Ecto neural progenitor cell (in vitro differentiated cells): ENCODE measurements at regions not wholly inside any gene's neighbourhood (a gene's known extent, or its start where the extent isn't known, plus 50 kb on each side); places are given as distances from the start of the nearest gene placed in this dataset.

Source experiments
- DNase-seq: peaks from one replicate; pipeline ENCODE4 v3.0.0-alpha.2; 2018; ENCODE audit warnings: low spot score

GRCh38 chr2:12059616-12060441 is 313.4 kb downstream of the LPIN1 start:
- no peak for DNase-seq

GRCh38 chr2:12060886-12061285 is 314.5 kb downstream of the LPIN1 start:
- no peak for DNase-seq

DNA sequence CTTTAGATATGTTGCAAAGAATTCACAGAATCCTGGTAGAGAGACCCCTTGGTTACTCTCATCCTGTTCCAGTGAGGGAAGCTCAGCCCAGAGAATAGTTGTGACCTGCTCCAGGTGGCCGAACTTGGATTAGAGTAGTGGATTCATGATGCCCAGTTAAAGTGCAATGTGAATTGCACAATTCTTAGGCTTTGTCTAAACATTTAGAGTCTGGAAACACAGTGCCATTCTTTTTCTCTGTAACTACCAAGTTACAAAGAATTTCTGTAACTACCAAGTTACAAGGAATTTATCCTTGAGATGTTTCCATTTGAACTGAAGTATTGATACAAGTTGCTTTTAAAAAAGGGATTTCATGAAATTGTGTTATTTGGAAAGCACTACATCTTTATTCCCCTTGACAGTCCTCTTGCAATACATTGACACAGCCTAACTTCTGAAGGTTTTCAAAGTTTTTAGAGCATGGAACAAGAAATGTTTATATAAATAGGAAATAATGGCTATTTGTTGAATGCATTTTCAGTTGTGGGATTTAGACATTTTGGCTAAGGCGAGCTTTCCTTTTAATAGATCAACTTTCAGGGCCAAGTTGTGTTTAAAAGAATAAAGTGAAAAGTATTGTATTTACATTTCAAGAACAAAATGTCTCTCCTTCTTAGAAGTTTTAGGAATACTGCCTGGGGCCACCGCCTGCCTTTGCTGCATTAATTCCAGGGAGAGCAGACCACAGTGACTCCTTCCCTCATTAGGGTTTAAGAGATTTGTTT is 315.0 kb downstream of the LPIN1 start:
- no peak for DNase-seq

- no peak for DNase-seq
Measured at GRCh38 chr2:12062053-12062395, 315.6 kb downstream of the LPIN1 start.

DNA sequence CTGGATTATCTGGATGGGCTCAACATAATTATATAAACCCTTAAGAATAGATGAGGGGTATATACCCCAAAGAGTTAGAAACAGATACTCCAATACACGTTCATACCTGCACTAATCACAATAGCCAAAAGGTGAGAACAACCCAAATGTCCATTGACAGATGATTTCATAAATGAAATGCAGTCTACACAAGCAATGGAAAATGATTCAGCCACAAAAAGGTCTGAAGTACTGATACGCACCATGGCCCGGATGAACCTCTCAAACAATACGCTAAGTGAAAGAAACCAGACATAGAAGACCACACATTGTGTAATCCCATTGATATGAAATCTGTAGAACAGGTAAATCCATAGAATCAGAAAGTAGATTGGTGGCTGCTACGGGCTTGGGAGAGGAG is 316.8 kb downstream of the LPIN1 start:
- DNase-seq, result no peak

DNA sequence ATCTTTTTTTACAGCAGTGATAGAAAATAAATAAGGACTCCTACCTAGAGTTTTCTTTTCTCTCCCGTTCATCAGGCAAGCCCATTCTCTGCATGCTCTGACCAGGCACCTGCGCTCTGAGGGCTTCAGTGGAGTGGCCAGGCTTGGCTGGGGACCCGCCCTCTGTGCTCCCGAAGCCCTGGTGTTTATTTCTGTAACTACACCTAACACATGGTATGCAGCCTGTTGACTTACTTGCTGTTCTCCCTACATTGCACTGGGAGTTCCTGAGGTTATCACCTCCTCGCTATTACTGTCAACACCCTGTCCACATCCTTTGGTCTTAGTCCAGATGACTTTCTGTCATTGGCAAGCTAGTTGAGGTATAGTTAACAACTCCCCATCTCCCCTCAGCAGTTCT is 317.7 kb downstream of the LPIN1 start:
- DNase-seq, result no peak

GRCh38 chr2:12066116-12066515 is 319.7 kb downstream of the LPIN1 start:
- no peak for DNase-seq

DNA sequence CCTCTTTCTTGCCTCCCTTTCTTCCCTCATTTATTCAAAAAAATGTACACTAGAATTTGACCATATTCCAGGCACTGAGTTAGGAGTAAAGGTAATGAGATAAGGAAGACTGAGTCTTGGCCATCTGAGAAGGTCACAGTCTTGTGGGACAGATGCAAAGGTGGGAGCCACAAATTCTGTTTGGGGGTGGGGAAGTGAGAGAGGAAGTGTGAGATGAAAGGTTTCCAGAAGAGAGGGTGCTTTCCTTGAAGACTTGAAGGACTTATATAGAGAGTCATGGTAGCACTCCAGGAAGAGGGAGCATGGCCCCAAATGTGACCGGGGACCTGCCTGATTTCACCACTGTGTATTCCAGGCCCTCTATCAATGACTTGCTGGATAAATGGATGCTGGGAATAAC is 320.6 kb downstream of the LPIN1 start:
- DNase-seq, result no peak

DNA sequence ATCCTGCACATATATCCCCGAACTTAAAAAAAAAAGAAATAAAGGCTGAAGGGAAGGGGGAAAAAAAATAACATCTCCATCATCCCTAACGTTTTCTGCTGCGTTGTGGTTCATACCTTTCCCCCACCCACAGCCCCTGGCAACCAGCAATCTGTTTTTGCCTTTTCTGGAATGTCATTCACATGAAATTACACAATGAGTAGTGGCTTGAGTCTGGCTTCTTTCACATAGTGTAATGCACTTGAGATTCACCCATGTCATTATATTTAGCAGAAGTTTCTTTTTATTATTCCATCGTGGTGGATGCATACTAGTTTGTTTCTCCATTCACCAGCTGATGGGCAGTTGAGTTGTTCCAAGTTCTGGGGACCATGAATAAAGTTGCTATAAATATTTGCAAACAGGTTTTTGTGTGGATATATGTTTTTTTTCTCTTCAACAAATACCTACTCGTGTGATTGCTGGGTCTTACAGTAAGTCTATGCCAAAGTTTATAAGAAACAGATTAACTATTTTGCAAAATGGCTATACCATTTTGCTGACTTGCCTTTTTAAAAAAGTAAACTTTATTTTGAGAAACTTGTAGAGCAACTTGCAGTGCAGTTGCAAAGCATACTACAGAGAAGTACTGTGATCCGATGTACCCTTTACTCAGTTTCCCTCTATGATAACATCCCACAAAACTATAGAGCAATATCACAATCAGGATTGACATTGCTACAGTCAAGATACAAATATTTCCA is 322.5 kb downstream of the LPIN1 start:
- DNase-seq, result no peak

DNA sequence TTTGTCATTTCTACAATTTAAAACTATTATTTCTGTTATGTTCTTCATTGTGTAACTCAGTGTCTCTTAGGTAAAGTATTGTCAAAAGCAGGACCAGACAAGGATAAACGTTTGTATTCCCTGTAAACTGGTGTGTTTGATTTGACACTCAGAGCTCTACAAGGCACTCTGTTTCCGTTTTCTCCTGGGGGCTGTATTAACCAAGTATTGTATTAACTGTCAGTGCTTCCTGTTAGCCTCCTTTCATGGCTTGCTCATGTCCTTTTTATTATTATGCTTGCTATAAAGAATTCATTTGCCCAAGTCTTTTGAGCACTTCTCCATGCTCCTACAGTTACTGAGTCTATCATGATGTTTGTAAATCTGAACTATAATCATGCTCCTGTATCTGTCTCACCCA is 323.7 kb downstream of the LPIN1 start:
- no peak for DNase-seq

DNA sequence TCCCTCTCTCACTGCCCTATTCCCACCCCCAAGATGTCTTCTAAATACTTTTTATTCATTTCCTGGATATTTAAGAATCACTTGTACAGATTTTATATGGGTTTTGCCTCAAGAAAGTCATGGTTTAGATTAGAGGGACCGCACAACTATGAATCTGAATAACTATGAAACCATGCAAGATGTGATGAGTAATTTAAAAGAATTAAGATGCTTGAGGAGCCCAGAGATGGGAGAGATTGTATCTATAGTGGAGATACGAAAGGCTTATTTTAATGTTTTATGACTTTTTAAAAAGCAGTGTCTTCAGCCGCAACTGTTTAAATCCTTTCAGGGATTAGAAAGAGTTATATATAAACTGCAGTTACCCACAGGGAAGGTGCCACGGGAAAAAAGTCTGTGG is 324.1 kb downstream of the LPIN1 start:
- DNase-seq, result no peak

DNA sequence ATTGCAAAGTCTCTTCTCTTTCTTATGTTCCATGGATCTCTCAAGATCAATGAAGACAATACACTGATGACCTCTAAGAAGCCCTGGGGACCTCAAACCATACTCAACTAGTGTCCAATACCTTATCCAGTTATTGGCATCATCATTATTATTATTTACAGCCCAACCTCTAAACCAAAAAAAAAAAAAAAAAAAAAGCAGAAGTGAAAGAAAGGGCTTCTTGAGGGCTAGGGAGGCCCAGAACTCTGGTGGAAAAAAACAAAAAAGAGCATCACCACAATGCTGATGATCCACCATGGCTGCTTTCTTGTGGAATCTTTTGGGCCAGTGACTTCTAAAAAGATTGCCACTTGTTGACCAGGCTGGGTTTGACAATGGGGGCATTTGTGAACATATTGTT is 324.9 kb downstream of the LPIN1 start:
- no peak for DNase-seq

DNA sequence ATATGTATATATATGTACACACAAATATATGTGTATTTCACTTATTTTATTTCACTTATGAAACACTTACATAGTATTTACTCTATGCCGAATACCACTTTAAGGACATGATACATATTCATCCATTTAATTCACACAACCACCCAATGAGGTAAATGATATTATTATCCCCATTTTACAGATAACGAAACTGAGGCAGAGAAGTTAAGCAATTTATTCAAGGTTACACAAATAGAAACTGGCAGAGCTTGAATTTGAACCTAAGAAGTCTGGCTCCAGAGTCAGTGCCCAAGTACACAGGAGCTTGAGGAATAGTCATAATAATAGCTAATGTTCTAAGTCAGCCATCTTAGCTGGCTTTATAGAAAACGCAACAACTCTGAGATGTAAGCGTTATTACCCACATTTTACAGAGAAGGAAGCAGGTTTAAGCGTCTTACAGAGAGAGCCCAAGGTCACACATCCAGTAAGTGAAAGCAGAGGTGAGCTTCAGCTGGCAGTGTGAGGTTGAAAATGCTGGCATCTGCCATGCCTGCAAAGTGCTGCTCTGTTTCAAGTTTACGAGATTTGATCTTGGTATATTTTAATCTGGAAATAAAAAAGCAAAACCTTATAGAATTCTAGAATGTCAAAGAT is 326.9 kb downstream of the LPIN1 start:
- DNase-seq, result no peak

DNA sequence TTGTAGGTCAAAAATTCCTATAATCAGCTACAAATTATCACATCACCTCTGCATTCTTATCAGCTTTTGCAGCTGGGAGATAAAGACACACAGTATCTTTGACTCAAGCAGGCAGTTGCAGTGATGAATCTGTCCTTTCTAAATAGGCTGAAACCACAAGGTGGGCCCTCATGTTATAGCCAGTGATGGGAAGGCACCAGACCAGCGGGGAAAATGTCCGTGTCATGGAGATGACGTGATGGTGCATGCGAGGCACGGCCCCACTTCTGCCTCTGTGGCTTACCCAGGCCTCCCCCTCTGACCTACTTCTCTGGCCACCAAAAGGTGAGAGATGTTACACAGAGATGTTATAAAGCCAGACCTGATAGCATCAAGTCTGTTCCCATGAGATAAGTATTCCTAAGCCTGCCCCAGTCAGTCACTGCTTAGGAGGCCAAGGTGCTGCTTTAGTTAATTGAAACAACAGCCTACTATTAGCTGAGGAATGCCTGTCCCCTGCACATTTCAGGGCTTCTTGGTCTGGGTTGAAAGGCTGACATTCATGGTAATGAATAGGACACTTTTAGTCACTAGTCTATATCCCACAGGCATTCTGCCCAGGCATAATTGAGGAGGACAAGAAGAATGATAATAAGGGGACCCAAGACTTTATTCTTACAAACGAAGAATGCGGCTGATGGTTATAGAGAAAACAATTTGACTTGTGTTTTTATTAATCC is 327.9 kb downstream of the LPIN1 start:
- DNase-seq, result no peak

GRCh38 chr2:12074845-12075217 is 328.4 kb downstream of the LPIN1 start:
- no peak for DNase-seq

DNA sequence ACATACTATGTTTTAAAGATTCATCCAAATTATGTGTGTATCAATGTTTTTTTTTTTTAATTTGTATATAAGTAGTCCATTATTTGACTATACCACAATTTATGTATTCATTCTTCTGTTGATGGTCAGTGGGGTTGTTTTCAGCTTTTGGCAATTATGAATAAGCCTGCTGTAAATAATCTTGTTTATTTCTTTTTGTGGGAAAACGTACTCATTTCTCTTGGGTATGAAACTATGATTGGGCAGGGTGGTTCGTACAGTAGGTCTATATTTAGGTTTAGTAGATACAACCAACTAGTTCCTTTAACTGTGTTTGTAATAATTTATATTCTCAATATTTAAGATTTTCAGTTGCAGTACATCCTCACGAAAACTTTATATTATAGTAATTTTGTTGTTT is 329.2 kb downstream of the LPIN1 start:
- no peak for DNase-seq

- DNase-seq, result no peak
Measured at GRCh38 chr2:12076810-12077209, 330.4 kb downstream of the LPIN1 start.

DNA sequence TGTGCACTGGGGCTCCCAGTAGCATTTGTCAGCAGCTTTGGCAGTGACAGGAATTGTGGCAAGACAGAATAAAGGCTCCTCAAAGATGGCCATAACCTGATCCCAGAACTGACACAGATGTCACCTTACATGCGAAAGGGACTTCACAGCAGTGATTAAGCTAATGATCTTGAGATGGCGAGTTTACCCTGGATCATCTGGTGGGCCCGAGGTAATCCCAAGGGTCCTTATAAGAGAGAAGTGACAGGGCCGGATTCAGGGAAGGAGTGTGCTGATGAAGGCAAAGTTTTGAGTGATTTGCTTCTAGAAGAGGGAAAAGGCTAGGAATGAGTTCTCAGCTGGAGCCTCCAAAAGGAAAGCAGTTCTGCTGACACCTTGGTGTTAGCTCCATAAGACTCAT is 333.9 kb downstream of the LPIN1 start:
- no peak for DNase-seq

- DNase-seq, result no peak
Measured at GRCh38 chr2:12081481-12082210, 335.2 kb downstream of the LPIN1 start.

GRCh38 chr2:12083081-12083581 is 336.7 kb downstream of the LPIN1 start:
- no peak for DNase-seq
